Spleen (tissue), 11 donors: ENCODE measurements at regions not wholly inside any gene's neighbourhood (a gene's known extent, or its start where the extent isn't known, plus 50 kb on each side); places are given as distances from the start of the nearest gene placed in this dataset.
"Not testable (repeated sequence)": the region's sequence is repeated elsewhere in the genome, so short reads cannot be mapped to it uniquely, and the experiment has no call there.

Source experiments
- DNase-seq: peaks from one replicate; pipeline ENCODE4 v3.0.0-alpha.2; 2020
- H3K27ac ChIP-seq, 8 donors: fragments of 200-600 bp; sonication (generic) in 7 of 8; 1 replicate in 4 of 8; 2 replicates in 4 of 8; pipeline versions ENCODE4 v1.5.0 to v1.8.0; 2016 to 2021; ENCODE audit warnings: inconsistent platforms in 4 of 8, mild to moderate bottlenecking in 4 of 8, moderate library complexity in 1 of 8
- H3K27me3 ChIP-seq, 7 donors: fragments of 200-600 bp; sonication (generic) in 6 of 7; replicated peaks in 1 of 7; 1 replicate in 4 of 7; 2 replicates in 3 of 7; pipeline versions ENCODE4 v1.5.0 to v1.8.0; 2016 to 2021; ENCODE audit warnings: inconsistent platforms in 3 of 7, mild to moderate bottlenecking in 1 of 7
- H3K36me3 ChIP-seq, 6 donors: fragments of 200-600 bp; sonication (generic) in 5 of 6; 1 replicate in 4 of 6; 2 replicates in 2 of 6; pipeline versions ENCODE4 v1.5.0 to v1.8.0; 2016 to 2021; ENCODE audit warnings: inconsistent platforms in 2 of 6
- H3K4me1 ChIP-seq, 6 donors: fragments of 200-600 bp; sonication (generic) in 5 of 6; 1 replicate in 3 of 6; 2 replicates in 3 of 6; pipeline versions ENCODE4 v1.5.0 to v1.8.0; 2016 to 2021; ENCODE audit warnings: inconsistent platforms in 3 of 6
- H3K4me3 ChIP-seq, 8 donors: fragments of 200-600 bp; sonication (generic) in 7 of 8; 1 replicate in 4 of 8; 2 replicates in 4 of 8; pipeline versions ENCODE4 v1.5.0 to v1.8.0; 2016 to 2021; ENCODE audit warnings: inconsistent platforms in 4 of 8, mild to moderate bottlenecking in 4 of 8, moderate library complexity in 2 of 8
- H3K9me3 ChIP-seq, 8 donors: fragments of 200-600 bp; sonication (generic) in 7 of 8; 1 replicate in 4 of 8; 2 replicates in 4 of 8; pipeline versions ENCODE4 v1.5.0 to v1.8.0; 2016 to 2021; ENCODE audit warnings: inconsistent platforms in 4 of 8
- POLR2A ChIP-seq, 3 donors: fragments of 450-650 bp; IDR thresholded peaks; one replicate each; pipeline ENCODE4 v1.5.1; 2017; ENCODE audit warnings: antibody characterized with exemption in 3 of 3, mild to moderate bottlenecking in 1 of 3
- POLR2AphosphoS5 ChIP-seq, 3 donors: sonication (generic); formaldehyde crosslinking; IDR thresholded peaks; one replicate each; pipeline ENCODE4 v1.5.1; 2017; ENCODE audit warnings: antibody characterized with exemption in 3 of 3
- WGBS, 5 donors: extraction: QIAGEN DNeasy Blood & Tissue Kit in 3 of 5; methylation state at CpG; one replicate each; pipeline versions ENCODE4 v1.1.5 to v1.1.7; 2013 to 2018; 5-methylcytosine and 5-hydroxymethylcytosine counted together
- intact Hi-C: fragments of 100-400 bp; cut with DNase I; formaldehyde crosslinking; loops from one replicate; pipeline ENCODE4 v1.15.0; 2023; ENCODE audit warnings: low total_unique reads
- TF ChIP-seq, protein P1 (sequence below), 11 experiments: fragments of 200-600 bp in 7 of 11; fragments of 450-650 bp in 4 of 11; sonication (generic) in 4 of 11; IDR thresholded peaks in 8 of 11; conservative IDR thresholded peaks in 3 of 11; 1 replicate in 7 of 11; 2 replicates in 4 of 11; pipeline versions ENCODE4 v1.4.0 to v1.8.0; 2016 to 2021; ENCODE audit warnings: antibody characterized with exemption in 11 of 11, inconsistent platforms in 4 of 11, mild to moderate bottlenecking in 1 of 11
- donor health status: healthy with polysubstance abuse.
- donor health status: DM: no; HTN: no; CAD: no; lungs with moderate emphysema.
- donor health status: DM: no; HTN: no; CAD: no.
- donor health status: Bipolar disorder and iron deficiency.
- donor health status: healthy.
- donor health status: DM: no; HTN: no; CAD: no.
- donor health status: DM: yes; HTN: yes; CAD: no.

DNA sequence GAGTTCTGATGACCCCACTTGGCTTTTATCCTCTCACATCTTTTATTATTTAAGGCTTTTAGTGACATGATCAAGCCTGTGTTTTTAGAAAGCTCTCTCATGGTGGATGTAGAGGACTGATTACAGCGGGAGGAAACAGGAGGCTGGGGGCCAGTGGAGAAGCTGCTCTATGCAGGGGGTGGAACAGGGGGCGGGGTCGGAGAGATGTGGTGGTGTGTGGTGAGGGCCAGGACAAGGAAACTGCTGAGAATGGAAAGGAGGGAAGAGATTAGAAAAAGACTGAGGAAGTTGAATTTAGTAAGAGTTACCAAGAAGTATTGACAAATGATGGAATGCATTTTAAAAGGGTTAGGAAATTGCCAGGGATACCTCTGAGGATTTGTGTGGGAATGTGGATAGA, 292.2 kb downstream of the ZIC3 start:
- intact Hi-C loops: no loop called here
- H3K27me3 ChIP-seq: no peaks in the 10 kb centered on the region
- H3K27ac ChIP-seq: no peak overlapping the region
- H3K4me1 ChIP-seq: no peaks in the 10 kb centered on the region
- H3K4me3 ChIP-seq: no peak overlapping the region
- DNase-seq: no peak
- H3K9me3 ChIP-seq: no peaks in the 10 kb centered on the region
- 16 to 28% (median 26%) methylated on average over 3 of the region's 3 CpGs for WGBS, 5 donors
- TF ChIP-seq POLR2AphosphoS5 (IDR thresholded peaks at IDR 0.05): no peak
- TF ChIP-seq, protein P1, sequence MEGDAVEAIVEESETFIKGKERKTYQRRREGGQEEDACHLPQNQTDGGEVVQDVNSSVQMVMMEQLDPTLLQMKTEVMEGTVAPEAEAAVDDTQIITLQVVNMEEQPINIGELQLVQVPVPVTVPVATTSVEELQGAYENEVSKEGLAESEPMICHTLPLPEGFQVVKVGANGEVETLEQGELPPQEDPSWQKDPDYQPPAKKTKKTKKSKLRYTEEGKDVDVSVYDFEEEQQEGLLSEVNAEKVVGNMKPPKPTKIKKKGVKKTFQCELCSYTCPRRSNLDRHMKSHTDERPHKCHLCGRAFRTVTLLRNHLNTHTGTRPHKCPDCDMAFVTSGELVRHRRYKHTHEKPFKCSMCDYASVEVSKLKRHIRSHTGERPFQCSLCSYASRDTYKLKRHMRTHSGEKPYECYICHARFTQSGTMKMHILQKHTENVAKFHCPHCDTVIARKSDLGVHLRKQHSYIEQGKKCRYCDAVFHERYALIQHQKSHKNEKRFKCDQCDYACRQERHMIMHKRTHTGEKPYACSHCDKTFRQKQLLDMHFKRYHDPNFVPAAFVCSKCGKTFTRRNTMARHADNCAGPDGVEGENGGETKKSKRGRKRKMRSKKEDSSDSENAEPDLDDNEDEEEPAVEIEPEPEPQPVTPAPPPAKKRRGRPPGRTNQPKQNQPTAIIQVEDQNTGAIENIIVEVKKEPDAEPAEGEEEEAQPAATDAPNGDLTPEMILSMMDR (IDR thresholded peaks at IDR 0.05 in 8 of 11, conservative IDR thresholded peaks at IDR 0.05 in 3 of 11): no peak
- TF ChIP-seq POLR2A (IDR thresholded peaks at IDR 0.05): no peak
- no peaks in the 10 kb centered on the region for H3K36me3 ChIP-seq

DNA sequence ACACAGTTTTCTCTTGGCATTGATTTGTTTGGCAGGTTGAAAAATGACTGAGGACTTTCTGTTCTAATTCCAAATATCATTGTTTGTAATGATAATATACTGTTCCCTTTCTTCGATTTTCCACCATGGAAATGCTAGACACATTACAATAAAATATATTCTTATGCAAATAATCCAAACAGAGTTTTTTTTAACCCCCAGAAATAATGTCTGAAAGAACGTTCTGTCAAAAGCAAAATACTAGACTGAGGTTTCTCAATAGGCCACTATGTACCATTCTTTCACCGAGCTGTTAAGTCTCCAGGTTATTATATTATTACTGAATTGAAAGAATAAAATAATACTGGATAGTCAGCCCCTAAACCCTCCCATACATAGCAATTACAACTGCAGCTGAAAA, 312.5 kb downstream of the ZIC3 start:
- no peak overlapping the region for H3K4me3 ChIP-seq
- H3K9me3 ChIP-seq: no peaks in the 10 kb centered on the region
- intact Hi-C loops: no loop called here
- no peak for DNase-seq
- H3K27me3 ChIP-seq: no peaks in the 10 kb centered on the region
- H3K27ac ChIP-seq: no peak overlapping the region
- no peaks in the 10 kb centered on the region for H3K4me1 ChIP-seq
- 70 to 84% (median 73%) methylated on average over 3 of the region's 3 CpGs for WGBS, 5 donors
- no peaks in the 10 kb centered on the region for H3K36me3 ChIP-seq
- TF ChIP-seq POLR2A (IDR thresholded peaks at IDR 0.05) (no peak), POLR2AphosphoS5 (IDR thresholded peaks at IDR 0.05) (no peak)
- TF ChIP-seq, protein P1 (IDR thresholded peaks at IDR 0.05 in 8 of 11, conservative IDR thresholded peaks at IDR 0.05 in 3 of 11): no peak

DNA sequence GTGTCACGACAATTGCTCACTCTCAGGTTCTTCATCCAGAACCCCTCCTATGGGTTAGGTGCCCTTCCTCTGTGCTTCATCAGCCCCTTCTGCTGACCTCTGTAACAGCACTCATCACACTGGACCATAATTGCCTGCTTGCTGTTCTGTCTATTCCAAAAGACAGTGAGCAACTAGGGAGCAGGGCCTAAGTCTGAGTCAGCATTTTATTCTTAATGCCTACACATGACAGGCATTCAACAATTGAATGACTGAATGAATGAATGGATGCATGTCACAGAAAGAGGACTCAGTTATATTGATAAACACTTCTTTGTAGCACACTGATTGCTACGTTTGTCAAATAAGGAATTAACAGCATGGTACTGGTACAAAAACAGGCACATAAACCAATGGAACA, 317.0 kb downstream of the ZIC3 start:
- no peaks in the 10 kb centered on the region for H3K27me3 ChIP-seq
- no peak for TF ChIP-seq POLR2AphosphoS5 (IDR thresholded peaks at IDR 0.05)
- no peak for TF ChIP-seq POLR2A (IDR thresholded peaks at IDR 0.05)
- TF ChIP-seq, protein P1 (IDR thresholded peaks at IDR 0.05 in 8 of 11, conservative IDR thresholded peaks at IDR 0.05 in 3 of 11): no peak
- WGBS, 5 donors: 69 to 89% (median 79%) methylated on average over 2 of the region's 2 CpGs
- DNase-seq: no peak
- H3K9me3 ChIP-seq: peaks cover 0 to 16% (median 7%) of the 10 kb centered on the region in 8 donors
- H3K36me3 ChIP-seq: no peaks in the 10 kb centered on the region
- no peak overlapping the region for H3K27ac ChIP-seq
- H3K4me3 ChIP-seq: no peak overlapping the region
- intact Hi-C loops: no loop called here
- no peaks in the 10 kb centered on the region for H3K4me1 ChIP-seq

GRCh38 chrX:137884813-137885212, 318.9 kb downstream of the ZIC3 start:
- H3K27ac ChIP-seq, DNase-seq, intact Hi-C loops, H3K4me3 ChIP-seq, H3K27me3 ChIP-seq, H3K4me1 ChIP-seq, H3K36me3 ChIP-seq: not testable (repeated sequence)
- H3K9me3 ChIP-seq: peaks cover 0 to 16% (median 7%) of the 10 kb centered on the region in 8 donors
- 61 to 75% (median 64%) methylated on average over 1 of the region's 1 CpG for WGBS, 5 donors

GRCh38 chrX:137891431-137891830, 325.5 kb downstream of the ZIC3 start:
- TF ChIP-seq POLR2A (IDR thresholded peaks at IDR 0.05) (no peak), POLR2AphosphoS5 (IDR thresholded peaks at IDR 0.05) (no peak)
- TF ChIP-seq, protein P1 (IDR thresholded peaks at IDR 0.05 in 8 of 11, conservative IDR thresholded peaks at IDR 0.05 in 3 of 11): no peak
- H3K4me1 ChIP-seq: no peaks in the 10 kb centered on the region
- WGBS, 5 donors: 62 to 80% (median 72%) methylated on average over 1 to 3 of the region's 3 CpGs
- peaks cover 0 to 7% (median 0%) of the 10 kb centered on the region in 8 donors for H3K9me3 ChIP-seq
- intact Hi-C loops: no loop called here
- H3K36me3 ChIP-seq: no peaks in the 10 kb centered on the region
- H3K4me3 ChIP-seq: no peak overlapping the region
- no peak overlapping the region for H3K27ac ChIP-seq
- DNase-seq: no peak
- no peaks in the 10 kb centered on the region for H3K27me3 ChIP-seq
